ENCODE measurements at regions not wholly inside any gene's neighbourhood (a gene's known extent, or its start where the extent isn't known, plus 50 kb on each side); places are given as distances from the start of the nearest gene placed in this dataset.

- TF ChIP-seq ZFX (IDR thresholded peaks at IDR 0.05) (no peak), SP1 (IDR thresholded peaks at IDR 0.05; ENCODE audit: low read depth) (no peak), EGR1 (IDR thresholded peaks at IDR 0.05; ENCODE audit: low read depth) (no peak), FOSL1 (IDR thresholded peaks at IDR 0.05; ENCODE audit: low read depth) (no peak), EZH2 (IDR thresholded peaks at IDR 0.05) (no peak), POLR2AphosphoS5 (IDR thresholded peaks at IDR 0.05; ENCODE audit: low read depth, low read length) (no peak)
These were observed 285.0 kb upstream of the ADAMTSL1 start (continued) for GRCh38 chr9:18188971-18189370.

- no peak overlapping the region for H3K4me3 ChIP-seq (replicated peaks in 1 of 2; ENCODE audit: low read depth in 1 of 2, low read length in 2 of 2)
- no TSS peak for BruUV-seq (replicated peaks)
- intact Hi-C loops (cut with micrococcal nuclease) = no loop called here
These were observed 283.9 kb upstream of the ADAMTSL1 start for GRCh38 chr9:18189871-18190670.

More at GRCh38 chr9:18189871-18190670, 283.9 kb upstream of the ADAMTSL1 start:
- ChIA-PET POLR2A (no interaction called here), CTCF (no interaction called here), RAD21 (ENCODE audit: low non-redundant PET in 1 of 2, low total read pairs in 2 of 2, uncharacterized antibody in 2 of 2, unreplicated experiment in 2 of 2) (no interaction called here)
- no peaks in the 10 kb centered on the region for H3K4me1 ChIP-seq (ENCODE audit: control insufficient read depth in 1 of 2, insufficient read depth in 2 of 2, low read length in 2 of 2)
- no peaks in the 10 kb centered on the region for H3K27me3 ChIP-seq (ENCODE audit: insufficient read depth, low read length)
- H3K9ac ChIP-seq (ENCODE audit: low read length) = no peak overlapping the region
- H3K79me2 ChIP-seq (ENCODE audit: insufficient read depth, low read length) = no peaks in the 10 kb centered on the region
- H3K9me2 ChIP-seq (ENCODE audit: insufficient read depth) = no peaks in the 10 kb centered on the region
- no peak overlapping the region for H3K27ac ChIP-seq (ENCODE audit: low read depth, low read length)
- no peak overlapping the region for H3K4me2 ChIP-seq (ENCODE audit: low read length)
- TF ChIP-seq CEBPB (IDR thresholded peaks at IDR 0.05; ENCODE audit: low read depth) (no peak), RAD21 (IDR thresholded peaks at IDR 0.05; ENCODE audit: low read depth) (no peak), ELF1 (IDR thresholded peaks at IDR 0.05; ENCODE audit: borderline replicate concordance, low read depth) (no peak), ZFX (IDR thresholded peaks at IDR 0.05) (no peak), CBX3 (IDR thresholded peaks at IDR 0.05; ENCODE audit: low read depth) (no peak), ZNF274 (IDR thresholded peaks at IDR 0.05; ENCODE audit: low read depth, low read length) (no peak), EZH2phosphoT487 (IDR thresholded peaks at IDR 0.05; ENCODE audit: borderline replicate concordance) (no peak), EZH2 (IDR thresholded peaks at IDR 0.05) (no peak), SRF (IDR thresholded peaks at IDR 0.05; ENCODE audit: low read depth) (no peak), POLR2AphosphoS5 (IDR thresholded peaks at IDR 0.05; ENCODE audit: low read depth, low read length) (no peak), POLR2A (IDR thresholded peaks at IDR 0.05; ENCODE audit: borderline replicate concordance, extremely low read depth, insufficient read depth, insufficient read length) (no peak), SIN3A (IDR thresholded peaks at IDR 0.05; ENCODE audit: low read depth) (no peak), FOSL1 (IDR thresholded peaks at IDR 0.05; ENCODE audit: low read depth) (no peak)
- no peak for DNase-seq (ENCODE audit: low read depth, low spot score)
- no peaks in the 10 kb centered on the region for H3K36me3 ChIP-seq (ENCODE audit: control insufficient read depth in 1 of 2, insufficient read depth in 2 of 2, low read length in 2 of 2)
- no peak for ATAC-seq
- H3K9me3 ChIP-seq (ENCODE audit: control insufficient read depth in 1 of 2, insufficient read depth in 1 of 2, low read depth in 1 of 2, low read length in 2 of 2) = no peaks in the 10 kb centered on the region; a peak in 1 of 4 replicates
- H4K20me1 ChIP-seq (ENCODE audit: insufficient read depth) = no peaks in the 10 kb centered on the region
- no peak overlapping the region for H2AFZ ChIP-seq (ENCODE audit: low read depth, low read length, poor library complexity, severe bottlenecking)
